ENCODE measurements at regions not wholly inside any gene's neighbourhood (a gene's known extent, or its start where the extent isn't known, plus 50 kb on each side); places are given as distances from the start of the nearest gene placed in this dataset.

DNA sequence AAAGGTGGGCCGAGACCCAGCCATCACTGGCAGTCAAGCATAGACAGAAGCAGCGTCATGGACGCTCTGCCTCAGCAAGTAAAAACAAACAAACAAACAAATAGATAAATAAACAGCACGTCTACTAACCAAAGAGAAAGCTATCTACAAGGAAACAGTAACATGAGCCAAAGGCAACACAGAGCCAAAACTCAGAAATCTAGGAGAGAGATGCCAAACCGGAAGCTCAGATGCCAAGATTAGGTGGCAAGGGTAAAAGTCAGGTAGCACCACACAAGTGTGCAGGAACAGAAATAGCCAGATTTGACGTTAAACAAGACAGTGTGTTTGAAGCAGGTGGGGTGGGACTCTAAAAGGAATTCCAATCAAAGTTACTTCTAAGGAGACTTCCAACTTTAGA lies 448.3 kb upstream of the NFIA start:
- Histone ChIP-seq H3K4me1 (peaks cover 0 to 2% of the 10 kb centered on the region in 2 donors), H3K9me3 (no peaks in the 10 kb centered on the region), H3K36me3 (no peaks in the 10 kb centered on the region), H3K27me3 (no peaks in the 10 kb centered on the region), H3K27ac (no peak overlapping the region), H3K4me3 (no peak overlapping the region)
- ATAC-seq (no peak), DNase-seq (no peak)
- TF ChIP-seq, protein P1, sequence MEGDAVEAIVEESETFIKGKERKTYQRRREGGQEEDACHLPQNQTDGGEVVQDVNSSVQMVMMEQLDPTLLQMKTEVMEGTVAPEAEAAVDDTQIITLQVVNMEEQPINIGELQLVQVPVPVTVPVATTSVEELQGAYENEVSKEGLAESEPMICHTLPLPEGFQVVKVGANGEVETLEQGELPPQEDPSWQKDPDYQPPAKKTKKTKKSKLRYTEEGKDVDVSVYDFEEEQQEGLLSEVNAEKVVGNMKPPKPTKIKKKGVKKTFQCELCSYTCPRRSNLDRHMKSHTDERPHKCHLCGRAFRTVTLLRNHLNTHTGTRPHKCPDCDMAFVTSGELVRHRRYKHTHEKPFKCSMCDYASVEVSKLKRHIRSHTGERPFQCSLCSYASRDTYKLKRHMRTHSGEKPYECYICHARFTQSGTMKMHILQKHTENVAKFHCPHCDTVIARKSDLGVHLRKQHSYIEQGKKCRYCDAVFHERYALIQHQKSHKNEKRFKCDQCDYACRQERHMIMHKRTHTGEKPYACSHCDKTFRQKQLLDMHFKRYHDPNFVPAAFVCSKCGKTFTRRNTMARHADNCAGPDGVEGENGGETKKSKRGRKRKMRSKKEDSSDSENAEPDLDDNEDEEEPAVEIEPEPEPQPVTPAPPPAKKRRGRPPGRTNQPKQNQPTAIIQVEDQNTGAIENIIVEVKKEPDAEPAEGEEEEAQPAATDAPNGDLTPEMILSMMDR (IDR thresholded peaks at IDR 0.05) = no peak
- intact Hi-C loops (cut with DNase I) = no loop called here

- DNase-seq (peak in 1 of 4 donors; percentile 2), ATAC-seq (no peak)
- intact Hi-C loops (cut with DNase I) = no loop called here
- H3K9me3 ChIP-seq = no peaks in the 10 kb centered on the region
- no peaks in the 10 kb centered on the region for H3K4me1 ChIP-seq
- no peaks in the 10 kb centered on the region for H3K27me3 ChIP-seq
- no peak overlapping the region for H3K27ac ChIP-seq
- no peaks in the 10 kb centered on the region for H3K36me3 ChIP-seq
- TF ChIP-seq, protein P1 (IDR thresholded peaks at IDR 0.05) = no peak
- no peak overlapping the region for H3K4me3 ChIP-seq
These were observed 459.9 kb upstream of the NFIA start for GRCh38 chr1:60622486-60622885.

- no peak overlapping the region for H3K27ac ChIP-seq
- ATAC-seq (peak; percentile 37), DNase-seq (peak in 3 of 4 donors; percentile 17 to 79 (median 68))
- H3K4me1 ChIP-seq = no peaks in the 10 kb centered on the region
- intact Hi-C loops (cut with DNase I) = no loop called here
- no peaks in the 10 kb centered on the region for H3K9me3 ChIP-seq
- H3K4me3 ChIP-seq = no peak overlapping the region
- TF ChIP-seq, protein P1 (IDR thresholded peaks at IDR 0.05) = no peak
- H3K36me3 ChIP-seq = no peaks in the 10 kb centered on the region
- H3K27me3 ChIP-seq = no peaks in the 10 kb centered on the region
These were observed 461.0 kb upstream of the NFIA start for GRCh38 chr1:60621368-60621851.

DNA sequence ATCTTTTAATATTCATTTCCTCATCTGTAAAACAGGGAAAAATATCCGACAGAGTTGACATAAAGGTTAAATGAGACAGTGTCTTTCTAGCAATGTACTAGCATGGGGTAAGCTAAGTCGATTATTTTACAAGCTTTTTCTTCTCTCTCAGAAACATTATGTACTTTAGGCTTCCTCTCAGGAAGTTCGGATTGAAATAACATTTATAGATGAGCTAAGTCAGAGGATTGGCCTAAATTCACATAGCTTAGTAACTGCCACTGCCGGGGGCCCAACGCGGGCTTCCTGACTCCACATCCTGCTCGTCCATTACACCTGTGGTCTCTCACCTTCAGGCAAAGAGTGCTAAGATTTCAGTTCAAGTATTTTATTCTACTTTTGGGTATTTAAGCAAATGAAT lies 462.3 kb upstream of the NFIA start:
- TF ChIP-seq, protein P1 (IDR thresholded peaks at IDR 0.05) = no peak
- DNase-seq (peak in 1 of 4 donors; percentile 54), ATAC-seq (no peak)
- H3K4me1 ChIP-seq = no peaks in the 10 kb centered on the region
- intact Hi-C loops (cut with DNase I) = no loop called here
- H3K27me3 ChIP-seq = no peaks in the 10 kb centered on the region
- H3K9me3 ChIP-seq = no peaks in the 10 kb centered on the region
- no peak overlapping the region for H3K27ac ChIP-seq
- H3K36me3 ChIP-seq = no peaks in the 10 kb centered on the region
- H3K4me3 ChIP-seq = no peak overlapping the region

GRCh38 chr1:60619581-60619980 lies 462.8 kb upstream of the NFIA start:
- no peaks in the 10 kb centered on the region for H3K36me3 ChIP-seq
- no peaks in the 10 kb centered on the region for H3K27me3 ChIP-seq
- no peak for DNase-seq
- TF ChIP-seq, protein P1 (IDR thresholded peaks at IDR 0.05) = no peak
- no peak overlapping the region for H3K4me3 ChIP-seq
- H3K4me1 ChIP-seq = no peaks in the 10 kb centered on the region
- no peak overlapping the region for H3K27ac ChIP-seq
- intact Hi-C loops (cut with DNase I) = no loop called here
- ATAC-seq = no peak
- H3K9me3 ChIP-seq = no peaks in the 10 kb centered on the region

All from left lung (tissue), 4 donors.